H9 (cell line): ENCODE measurements at regions not wholly inside any gene's neighbourhood (a gene's known extent, or its start where the extent isn't known, plus 50 kb on each side); places are given as distances from the start of the nearest gene placed in this dataset.
"Not testable (repeated sequence)": the region's sequence is repeated elsewhere in the genome, so short reads cannot be mapped to it uniquely, and the experiment has no call there.

ENCODE experiments used
- DNase-seq: peaks from one replicate; pipeline ENCODE4 v3.0.0-alpha.2; 2017
- H2AFZ ChIP-seq: one replicate; pipeline ENCODE4 v1.6.1; 2013; ENCODE audit warnings: mild to moderate bottlenecking, low read length, control low read depth, moderate library complexity
- H2AK5ac ChIP-seq: 2 replicates; pipeline ENCODE4 v1.6.1; 2013; ENCODE audit warnings: low read length, control low read depth, mixed read lengths; ENCODE audit not compliant: insufficient read length
- H2BK120ac ChIP-seq: one replicate; pipeline ENCODE4 v1.6.1; 2013; ENCODE audit warnings: low read depth, mild to moderate bottlenecking, low read length, control low read depth, inconsistent platforms; ENCODE audit not compliant: poor library complexity, severe bottlenecking
- H2BK12ac ChIP-seq: 2 replicates; pipeline ENCODE4 v1.6.1; 2013; ENCODE audit warnings: low read length, control low read depth, mixed read lengths, low read depth; ENCODE audit not compliant: insufficient read length
- H2BK15ac ChIP-seq: 2 replicates; pipeline ENCODE4 v1.6.1; 2013; ENCODE audit warnings: low read depth, low read length, control low read depth
- H2BK20ac ChIP-seq: one replicate; pipeline ENCODE4 v1.6.1; 2013; ENCODE audit warnings: low read depth, mild to moderate bottlenecking, low read length, control low read depth, inconsistent platforms; ENCODE audit not compliant: poor library complexity, severe bottlenecking
- H2BK5ac ChIP-seq: 2 replicates; pipeline ENCODE4 v1.6.1; 2013; ENCODE audit warnings: low read length, control low read depth, mixed read lengths; ENCODE audit not compliant: insufficient read length
- H3K14ac ChIP-seq: 2 replicates; pipeline ENCODE4 v1.6.1; 2013; ENCODE audit warnings: low read length, control low read depth; ENCODE audit not compliant: insufficient read depth
- H3K18ac ChIP-seq: 2 replicates; pipeline ENCODE4 v1.6.1; 2013; ENCODE audit warnings: low read depth, mild to moderate bottlenecking, mixed read lengths, low read length, control low read depth; ENCODE audit not compliant: insufficient read length
- H3K23ac ChIP-seq: 2 replicates; pipeline ENCODE4 v1.6.1; 2013; ENCODE audit warnings: low read length, control low read depth, mixed read lengths, low read depth; ENCODE audit not compliant: insufficient read length
- H3K23me2 ChIP-seq: 2 replicates; pipeline ENCODE4 v1.6.1; 2013; ENCODE audit warnings: low read depth, mild to moderate bottlenecking, mixed read lengths, low read length, control low read depth; ENCODE audit not compliant: insufficient read length, poor library complexity, severe bottlenecking
- H3K27ac ChIP-seq: 2 replicates; pipeline ENCODE4 v1.5.1; 2013; ENCODE audit warnings: low read length, control low read depth, mixed read lengths, low read depth; ENCODE audit not compliant: insufficient read length
- H3K27me3 ChIP-seq: 2 replicates; pipeline ENCODE4 v1.6.1; 2013; ENCODE audit warnings: low read length, control low read depth, inconsistent platforms; ENCODE audit not compliant: insufficient read depth
- H3K4ac ChIP-seq: 2 replicates; pipeline ENCODE4 v1.6.1; 2013; ENCODE audit warnings: low read depth, mild to moderate bottlenecking, control low read depth, inconsistent platforms, low read length, moderate library complexity
- H3K4me1 ChIP-seq: 2 replicates; pipeline ENCODE4 v1.6.1; 2013; ENCODE audit warnings: low read length, control low read depth, inconsistent platforms; ENCODE audit not compliant: insufficient read depth
- H3K4me2 ChIP-seq: 2 replicates; pipeline ENCODE4 v1.6.1; 2013; ENCODE audit warnings: low read length, control low read depth, mixed read lengths; ENCODE audit not compliant: insufficient read length, insufficient read depth
- H3K56ac ChIP-seq: 2 replicates; pipeline ENCODE4 v1.6.1; 2013; ENCODE audit warnings: low read depth, mild to moderate bottlenecking, mixed read lengths, low read length, control low read depth; ENCODE audit not compliant: insufficient read length
- H3K79me1 ChIP-seq: 2 replicates; pipeline ENCODE4 v1.6.1; 2013; ENCODE audit warnings: low read depth, mild to moderate bottlenecking, moderate library complexity, low read length, control low read depth, inconsistent platforms; ENCODE audit not compliant: insufficient read depth, poor library complexity, severe bottlenecking
- H3K79me2 ChIP-seq: 2 replicates; pipeline ENCODE4 v1.6.1; 2013; ENCODE audit warnings: low read length, control low read depth, inconsistent platforms; ENCODE audit not compliant: insufficient read depth
- H3K9ac ChIP-seq: 2 replicates; pipeline ENCODE4 v1.6.1; 2013; ENCODE audit warnings: low read length, control low read depth, mixed read lengths; ENCODE audit not compliant: insufficient read length; ENCODE audit errors: extremely low read depth
- H3K9me3 ChIP-seq: one replicate; pipeline ENCODE4 v1.6.1; 2013; ENCODE audit warnings: low read depth, low read length, inconsistent platforms; ENCODE audit not compliant: control insufficient read depth
- H3T11ph ChIP-seq: one replicate; pipeline ENCODE4 v1.6.1; 2013; ENCODE audit warnings: mild to moderate bottlenecking, low read length, control low read depth, inconsistent platforms
- H4K20me1 ChIP-seq: one replicate; pipeline ENCODE4 v1.6.1; 2013; ENCODE audit not compliant: control insufficient read depth, insufficient read length, insufficient read depth
- H4K5ac ChIP-seq: 2 replicates; pipeline ENCODE4 v1.6.1; 2013; ENCODE audit warnings: low read depth, mild to moderate bottlenecking, mixed read lengths, low read length, control low read depth; ENCODE audit not compliant: insufficient read length
- H4K8ac ChIP-seq: replicated peaks from 2 replicates; pipeline ENCODE4 v1.6.1; 2013; ENCODE audit warnings: low read length, control low read depth, mixed read lengths, low read depth; ENCODE audit not compliant: insufficient read length
- H4K91ac ChIP-seq: 2 replicates; pipeline ENCODE4 v1.6.1; 2013; ENCODE audit warnings: low read depth, mild to moderate bottlenecking, moderate library complexity, mixed read lengths, low read length, control low read depth; ENCODE audit not compliant: insufficient read length
- H3K27ac Mint-ChIP-seq, 3 experiments: 2 replicates in 2 of 3; 3 replicates in 1 of 3; pipeline ENCODE4 v1.8.0; 2020 to 2021; ENCODE audit warnings: mixed read lengths in 3 of 3, mild to moderate bottlenecking in 1 of 3, moderate library complexity in 1 of 3
- H3K27me3 Mint-ChIP-seq: 2 replicates; pipeline ENCODE4 v1.8.0; 2021; ENCODE audit warnings: low read depth, mild to moderate bottlenecking, moderate library complexity, mixed read lengths
- H3K36me3 Mint-ChIP-seq, 3 experiments: 2 replicates in 2 of 3; 3 replicates in 1 of 3; pipeline ENCODE4 v1.8.0; 2020 to 2021; ENCODE audit warnings: low read depth in 3 of 3, mixed read lengths in 3 of 3; ENCODE audit not compliant: insufficient read depth in 1 of 3
- H3K4me1 Mint-ChIP-seq, 2 experiments: 2 replicates each; pipeline ENCODE4 v1.8.0; 2020; ENCODE audit warnings: mixed read lengths in 2 of 2
- H3K4me3 Mint-ChIP-seq, 2 experiments: 2 replicates in 1 of 2; 3 replicates in 1 of 2; pipeline ENCODE4 v1.8.0; 2020 to 2021; ENCODE audit warnings: mild to moderate bottlenecking in 2 of 2, mixed read lengths in 2 of 2, moderate library complexity in 1 of 2
- H3K9me3 Mint-ChIP-seq, 2 experiments: 2 replicates in 1 of 2; 3 replicates in 1 of 2; pipeline ENCODE4 v1.8.0; 2020; ENCODE audit warnings: mild to moderate bottlenecking in 2 of 2, mixed read lengths in 2 of 2, moderate library complexity in 1 of 2
- CTCF ChIP-seq: fragments of 200-600 bp; sonication (generic); conservative IDR thresholded peaks from 3 replicates; pipeline ENCODE4 v1.8.0; 2021; ENCODE audit warnings: antibody characterized with exemption, mild to moderate bottlenecking
- WGBS: extraction: QIAGEN DNeasy Blood & Tissue Kit; methylation state at CpG from one replicate; pipeline ENCODE4 v1.1.7; 2013; ENCODE audit warnings: missing lambda C conversion rate, low lambda C conversion rate, mixed read lengths; ENCODE audit not compliant: insufficient read length; ENCODE audit errors: extremely low coverage; 5-methylcytosine and 5-hydroxymethylcytosine counted together

DNA sequence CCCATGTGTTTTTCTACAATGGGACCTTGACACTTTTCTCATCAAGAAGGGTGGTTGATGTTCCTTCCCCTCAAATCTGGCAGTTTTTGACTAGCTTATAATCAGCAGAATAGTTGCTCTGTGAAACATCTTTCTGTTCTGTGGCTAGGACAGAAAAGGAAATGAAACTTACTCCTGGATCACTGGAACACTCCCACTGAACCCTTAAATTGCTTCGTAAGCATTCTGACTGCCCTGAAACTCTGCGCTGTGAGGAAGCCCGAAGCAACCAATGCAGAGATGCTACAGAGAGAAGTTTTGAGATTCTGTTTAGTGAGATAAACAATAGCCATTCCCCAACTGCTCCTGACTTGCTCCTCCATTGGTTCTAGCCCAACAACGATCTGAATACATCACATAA lies 602.2 kb downstream of the CENPC start:
- H3K4me2 ChIP-seq = no peak overlapping the region
- H2BK5ac ChIP-seq = no peak overlapping the region
- H3K79me1 ChIP-seq = no peaks in the 10 kb centered on the region
- H3K27me3 Mint-ChIP-seq = no peaks in the 10 kb centered on the region; the same call in 1 of the 2 replicates
- H3K9me3 ChIP-seq = no peaks in the 10 kb centered on the region
- H3K27me3 ChIP-seq = no peaks in the 10 kb centered on the region
- no peak overlapping the region for H3K18ac ChIP-seq
- no peak overlapping the region for H2BK20ac ChIP-seq
- H3T11ph ChIP-seq = no peak overlapping the region
- no peak overlapping the region for H3K56ac ChIP-seq
- no peak overlapping the region for H2AK5ac ChIP-seq
- H3K4me1 Mint-ChIP-seq = no peaks in the 10 kb centered on the region
- H3K79me2 ChIP-seq = no peaks in the 10 kb centered on the region
- H2BK12ac ChIP-seq = no peak overlapping the region
- H4K5ac ChIP-seq = no peak overlapping the region
- no peak overlapping the region for H3K27ac ChIP-seq
- H3K36me3 Mint-ChIP-seq = no peaks in the 10 kb centered on the region
- H2BK15ac ChIP-seq = no peak overlapping the region
- H3K4ac ChIP-seq = no peak overlapping the region
- no peak overlapping the region for H2BK120ac ChIP-seq
- DNase-seq = no peak
- H3K9me3 Mint-ChIP-seq = no peaks in the 10 kb centered on the region
- H3K14ac ChIP-seq = no peak overlapping the region
- no peak overlapping the region for H3K9ac ChIP-seq
- TF ChIP-seq CTCF = no peak
- no peaks in the 10 kb centered on the region for H4K20me1 ChIP-seq
- H3K4me3 Mint-ChIP-seq = no peak overlapping the region
- H4K91ac ChIP-seq = no peak overlapping the region
- no peak overlapping the region for H4K8ac ChIP-seq
- no peaks in the 10 kb centered on the region for H3K23me2 ChIP-seq
- H2AFZ ChIP-seq = no peak overlapping the region
- no peak overlapping the region for H3K27ac Mint-ChIP-seq
- no peak overlapping the region for H3K23ac ChIP-seq
- no peaks in the 10 kb centered on the region for H3K4me1 ChIP-seq
- no CpG with 5 or more reads among the region's 4 CpGs for WGBS

DNA sequence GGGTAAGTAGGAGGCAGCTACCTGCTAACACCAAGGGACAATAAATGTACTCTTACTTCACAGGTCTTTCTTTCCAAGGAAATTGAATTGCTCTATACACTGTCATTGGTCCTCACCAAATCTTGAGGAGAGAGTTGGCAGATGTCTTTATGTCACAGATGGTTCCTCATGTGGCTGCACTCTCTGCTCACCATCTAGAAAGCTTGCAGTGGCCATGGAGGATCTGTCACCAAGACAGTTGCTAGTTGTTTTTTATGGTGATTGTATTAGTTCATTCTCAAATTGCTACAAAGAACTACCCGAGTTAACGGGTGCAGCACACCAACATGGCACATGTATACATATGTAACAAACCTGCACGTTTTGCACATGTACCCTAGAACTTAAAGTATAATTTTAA lies 613.3 kb downstream of the CENPC start:
- not testable (repeated sequence) for H3K9ac ChIP-seq, H3K79me2 ChIP-seq, H4K5ac ChIP-seq, H3K9me3 Mint-ChIP-seq, H3K4me2 ChIP-seq, H3K4me3 Mint-ChIP-seq, H4K8ac ChIP-seq, H3K18ac ChIP-seq, H3K23ac ChIP-seq, H4K20me1 ChIP-seq, H2AFZ ChIP-seq, H3K14ac ChIP-seq, H3T11ph ChIP-seq, H2BK15ac ChIP-seq, H3K4me1 Mint-ChIP-seq, H3K27ac ChIP-seq, H2BK12ac ChIP-seq, H3K27me3 Mint-ChIP-seq, H3K4ac ChIP-seq, H2BK120ac ChIP-seq, H3K4me1 ChIP-seq, H3K36me3 Mint-ChIP-seq, H3K56ac ChIP-seq, DNase-seq, H2BK5ac ChIP-seq, H3K27ac Mint-ChIP-seq, H3K27me3 ChIP-seq, H3K9me3 ChIP-seq, H2BK20ac ChIP-seq, H3K23me2 ChIP-seq, H4K91ac ChIP-seq, H3K79me1 ChIP-seq, H2AK5ac ChIP-seq
- no CpG with 5 or more reads among the region's 3 CpGs for WGBS
